Stimulated activated CD8-positive, alpha-beta memory T cell treated with anti-CD3 and anti-CD28 coated beads, Interleukin-12 subunit alpha, Interleukin-12 subunit beta, amount 100 ng/mL, for 4 hours (primary cell): ENCODE measurements at regions not wholly inside any gene's neighbourhood (a gene's known extent, or its start where the extent isn't known, plus 50 kb on each side); places are given as distances from the start of the nearest gene placed in this dataset.
"Not testable (repeated sequence)": the region's sequence is repeated elsewhere in the genome, so short reads cannot be mapped to it uniquely, and the experiment has no call there.

Source experiments
- DNase-seq: peaks from one replicate; pipeline ENCODE4 v3.0.0-alpha.2; 2020; ENCODE audit warnings: low read depth

DNA sequence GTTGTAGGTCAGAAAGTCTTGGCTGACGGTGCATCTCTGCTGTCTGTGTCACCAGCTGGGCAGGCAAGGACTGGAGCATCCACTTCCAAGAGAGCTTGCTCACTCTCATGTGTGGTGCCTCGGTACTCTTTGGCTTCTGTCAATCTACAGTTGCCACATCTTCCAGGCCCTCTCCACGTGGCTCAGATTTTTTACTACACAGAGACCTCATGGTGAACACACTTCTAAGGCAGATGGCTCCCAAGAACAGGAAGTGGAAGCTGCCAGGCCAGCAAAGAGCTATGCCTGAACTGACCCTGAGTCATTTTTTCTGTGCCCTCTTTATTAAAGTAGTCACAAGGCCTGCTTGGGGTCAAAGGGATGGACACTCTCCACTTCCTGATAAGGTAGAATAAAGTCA, 351.5 kb upstream of the AUTS2 start:
- no peak for DNase-seq

DNA sequence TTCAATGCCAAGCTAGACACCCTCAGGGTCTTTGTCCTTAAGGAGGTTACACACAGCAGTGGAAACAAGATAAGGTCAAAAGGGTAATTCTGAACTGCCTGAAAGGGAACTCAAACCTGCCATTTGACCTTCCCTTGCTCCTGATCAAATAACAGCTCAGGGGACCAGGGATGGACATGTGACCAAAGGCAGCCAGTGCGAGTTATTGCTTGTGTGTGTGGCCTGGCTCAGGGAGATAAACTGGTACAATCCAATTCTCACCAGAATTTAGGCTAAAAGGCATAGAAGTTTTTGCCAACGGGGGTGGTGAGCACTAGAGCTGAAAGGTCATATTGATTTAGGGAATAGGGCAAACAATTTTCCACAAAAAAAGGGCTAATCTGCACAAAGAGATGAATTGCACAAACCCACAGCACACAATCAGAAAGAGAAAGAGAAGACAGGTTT, 349.9 kb upstream of the AUTS2 start:
- DNase-seq, result not testable (repeated sequence)

DNA sequence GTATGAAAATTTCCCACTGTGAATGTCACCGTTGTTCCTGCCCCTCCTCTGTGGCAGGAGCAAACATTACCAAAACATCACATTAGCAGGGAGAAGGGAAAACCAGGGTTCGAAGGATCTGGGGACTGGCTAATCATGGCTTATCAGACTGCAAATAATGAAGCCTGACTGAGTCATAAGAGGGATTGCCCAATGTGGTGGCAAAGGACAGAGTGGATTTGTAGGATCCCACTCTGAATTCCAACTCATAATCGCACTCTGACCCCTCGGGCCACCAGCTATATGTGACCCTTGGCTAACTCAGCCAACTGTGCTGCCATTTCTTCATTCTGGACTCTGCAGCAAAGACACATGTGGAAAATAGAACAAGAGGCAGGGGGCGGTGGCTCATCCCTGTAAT, 347.3 kb upstream of the AUTS2 start:
- DNase-seq, result no peak

DNA sequence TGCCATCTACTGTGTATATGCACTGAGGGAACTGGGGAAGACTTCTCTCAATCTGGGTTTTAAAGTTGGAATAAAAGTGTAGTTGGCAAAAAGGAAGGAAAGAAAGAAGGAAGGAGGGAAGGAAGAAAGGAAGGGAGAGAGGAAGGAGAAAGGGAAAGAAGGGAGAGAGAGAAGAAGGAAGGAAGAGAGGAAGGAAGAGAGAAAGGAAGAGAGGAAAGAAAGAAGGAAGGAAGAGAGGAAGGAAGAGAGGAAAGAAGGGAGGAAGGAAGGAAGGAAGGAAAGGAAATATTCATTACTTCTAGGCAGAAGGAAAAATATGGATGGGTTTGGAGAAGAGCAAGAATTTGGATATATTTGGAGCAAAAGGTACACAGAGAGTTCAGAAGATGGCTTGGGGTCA, 343.6 kb upstream of the AUTS2 start:
- DNase-seq, result no peak

DNA sequence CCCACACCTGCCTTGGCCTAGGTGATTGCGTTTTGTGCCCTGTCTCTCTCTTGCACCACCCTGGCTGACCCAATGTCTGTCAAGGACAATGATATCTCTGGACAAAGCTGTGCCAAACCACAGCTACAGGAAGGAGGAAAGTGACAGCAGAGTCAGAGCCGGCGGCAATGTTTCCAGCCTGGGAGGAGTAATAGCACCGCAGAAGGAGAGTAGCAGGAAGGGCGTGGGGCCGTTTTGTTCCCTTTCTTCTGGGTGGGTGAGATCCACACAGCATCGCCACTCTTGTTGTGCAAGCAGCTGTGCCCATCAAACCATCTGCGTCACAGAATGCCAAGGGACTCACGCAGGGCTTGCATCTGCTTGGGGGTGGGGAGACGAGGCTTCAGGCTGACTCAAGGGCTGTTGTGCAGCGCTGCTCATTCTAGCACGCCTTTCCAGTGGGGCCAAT, 341.6 kb upstream of the AUTS2 start:
- no peak for DNase-seq

DNA sequence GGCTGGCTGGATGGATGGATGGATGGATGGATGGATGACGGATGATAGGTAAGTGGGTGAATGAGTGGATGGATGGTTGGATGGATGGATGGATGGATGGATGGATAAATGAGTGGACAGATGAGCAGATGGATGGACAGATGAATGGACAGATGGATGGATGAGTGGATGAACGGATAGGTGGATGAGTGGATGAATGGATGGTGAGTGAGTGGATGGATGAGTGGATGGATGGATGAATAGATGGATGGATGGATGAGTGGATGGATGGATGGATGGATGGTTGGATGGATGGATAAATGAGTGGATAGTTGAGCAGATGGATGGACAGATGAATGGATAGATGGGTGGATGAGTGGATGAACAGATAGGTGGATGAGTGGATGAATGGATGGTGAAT, 340.7 kb upstream of the AUTS2 start:
- DNase-seq, result no peak

DNA sequence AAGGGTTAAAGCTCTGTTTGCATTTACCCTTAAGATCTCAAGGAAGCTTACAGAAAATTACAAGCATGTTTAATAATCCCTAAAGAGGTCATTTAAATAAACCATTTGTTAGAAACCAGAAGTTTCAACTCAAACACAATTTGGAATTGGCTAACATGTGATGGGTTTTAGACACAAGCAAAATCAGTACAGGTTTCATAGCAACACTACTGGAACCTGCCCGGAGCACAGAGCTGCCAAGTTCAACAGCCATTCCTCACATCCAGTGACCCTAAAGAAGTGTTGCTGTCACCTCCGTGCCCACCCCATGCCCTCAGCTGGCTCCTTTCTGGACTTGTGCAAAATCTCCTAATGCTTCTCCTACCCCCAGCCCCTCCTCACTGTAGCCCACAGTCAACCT, 338.8 kb upstream of the AUTS2 start:
- DNase-seq, result no peak

DNA sequence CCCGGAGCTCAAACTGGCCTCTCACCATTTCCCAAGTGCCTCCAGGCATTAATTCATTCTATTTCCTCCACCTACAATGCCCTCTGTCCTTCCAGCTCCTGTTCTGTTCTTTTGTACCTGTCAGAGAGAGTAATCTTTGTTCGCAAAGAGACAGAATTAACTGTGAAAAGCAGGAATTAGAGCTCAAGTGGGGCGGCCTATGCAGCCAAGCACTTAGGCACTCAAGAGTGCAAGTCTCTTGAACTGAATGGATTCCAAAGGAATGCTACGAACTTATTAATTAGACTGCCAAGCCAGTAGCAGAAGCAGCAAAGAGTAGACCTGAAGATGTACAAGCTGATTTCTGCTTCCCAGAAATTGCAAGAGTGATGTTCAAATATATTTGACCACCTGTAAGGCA, 338.3 kb upstream of the AUTS2 start:
- no peak for DNase-seq

DNA sequence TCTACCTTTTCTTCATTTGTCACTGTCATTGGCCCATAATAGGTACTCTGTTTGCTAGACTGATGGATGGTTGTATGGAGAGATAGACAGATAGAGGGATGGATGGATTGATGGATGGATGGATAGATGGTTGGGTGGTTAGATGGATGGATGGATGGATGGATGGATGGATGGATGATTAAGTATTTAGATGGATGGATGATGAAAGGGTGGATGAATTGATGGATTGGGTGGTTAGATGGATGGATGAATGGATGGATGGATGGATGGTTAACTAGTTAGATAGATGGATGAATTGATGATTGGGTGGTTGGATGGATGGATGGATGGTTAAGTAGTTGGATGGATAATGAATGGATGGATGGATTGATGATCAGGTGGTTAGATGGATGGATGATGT, 334.7 kb upstream of the AUTS2 start:
- DNase-seq, result no peak

DNA sequence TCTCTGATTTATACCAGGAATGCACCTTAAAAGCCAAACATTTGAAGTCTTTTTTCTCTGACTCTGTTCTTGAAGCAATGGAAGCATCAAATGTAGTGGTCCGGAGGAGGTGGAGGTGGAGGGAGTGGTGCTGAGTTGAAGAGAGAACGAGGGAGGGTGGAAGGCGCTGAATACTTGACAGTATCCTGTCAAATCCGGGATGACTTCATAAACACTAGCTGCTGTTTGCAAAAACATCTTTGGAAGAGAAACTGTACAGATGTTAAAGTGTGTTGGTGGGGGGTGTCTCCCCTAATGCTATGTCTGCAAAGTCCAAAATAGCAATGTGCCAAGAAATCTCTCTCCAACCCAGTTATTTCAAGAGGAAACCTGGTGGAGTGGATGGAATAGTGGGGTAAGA, 328.5 kb upstream of the AUTS2 start:
- no peak for DNase-seq

DNA sequence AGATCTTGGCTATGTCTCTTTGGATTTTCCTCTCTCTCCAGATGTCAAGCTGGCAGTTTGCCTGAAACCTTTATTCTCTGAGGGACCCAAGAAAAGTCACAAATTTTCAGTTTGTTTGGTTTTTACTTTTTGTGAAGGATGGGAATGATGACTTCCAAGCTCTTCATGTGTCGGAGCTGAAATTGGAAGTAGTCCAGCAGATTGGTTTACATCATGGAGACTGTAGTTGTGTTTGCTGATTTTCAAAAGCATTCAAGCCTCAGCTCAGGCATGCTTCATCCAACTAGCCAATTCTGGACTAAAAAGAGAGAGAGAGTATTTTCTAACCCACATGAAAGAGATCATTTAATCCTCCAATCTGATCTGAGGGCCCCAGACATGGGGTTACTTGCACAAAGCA, 326.2 kb upstream of the AUTS2 start:
- DNase-seq, result no peak

DNA sequence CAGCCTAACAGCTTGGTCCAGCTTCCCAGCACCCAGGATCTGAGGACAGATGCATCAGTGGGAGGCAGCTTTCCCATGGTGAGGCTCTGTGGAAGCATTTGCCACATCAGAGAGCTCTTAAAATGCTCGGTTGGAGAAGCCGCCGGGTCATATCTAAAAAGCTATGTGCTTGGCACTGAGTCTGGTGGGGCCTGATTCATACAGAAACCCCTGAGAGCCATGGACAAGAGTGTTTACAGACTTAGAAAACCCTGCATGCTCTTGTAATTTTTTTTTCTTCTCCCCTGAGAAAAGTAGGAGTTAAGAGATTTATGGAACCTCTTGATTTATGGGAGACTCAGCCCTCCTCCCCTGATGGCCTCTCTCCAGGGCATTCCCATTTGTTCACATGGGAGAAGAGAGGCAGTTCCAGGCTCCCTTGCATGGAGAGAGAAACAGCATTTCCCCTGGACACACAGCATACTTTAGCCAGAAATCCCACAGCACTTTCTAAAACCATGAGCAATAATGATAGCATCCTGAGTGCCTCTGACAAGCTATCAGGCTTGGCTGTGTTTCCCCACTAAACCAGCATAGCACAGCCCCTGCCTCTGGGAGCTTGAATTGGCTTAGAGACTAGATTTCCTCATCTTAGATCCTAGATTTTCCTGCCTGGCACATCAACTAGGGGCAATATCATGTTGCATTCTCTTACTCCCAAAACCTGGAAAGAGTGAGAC, 322.1 kb upstream of the AUTS2 start:
- DNase-seq, result no peak

DNA sequence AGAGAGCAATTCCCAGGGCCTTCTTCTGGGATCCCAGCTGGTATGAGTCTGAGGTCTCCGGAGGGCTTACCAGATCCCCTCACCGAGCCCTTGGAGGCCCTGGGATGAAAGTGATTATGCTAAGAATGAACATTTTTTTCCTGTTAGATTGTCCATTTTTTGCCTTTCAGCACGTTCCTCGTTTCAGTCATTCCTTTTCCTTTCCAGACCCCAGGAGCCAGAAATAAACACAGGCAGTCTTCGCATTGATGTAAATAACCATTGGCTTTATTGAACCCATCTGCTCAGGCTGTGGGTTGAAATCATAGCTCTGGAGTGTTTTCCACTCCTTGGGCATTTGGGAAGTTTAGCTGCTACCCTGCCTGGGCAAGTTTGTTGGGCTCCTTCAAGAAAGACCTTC, 320.9 kb upstream of the AUTS2 start:
- no peak for DNase-seq

DNA sequence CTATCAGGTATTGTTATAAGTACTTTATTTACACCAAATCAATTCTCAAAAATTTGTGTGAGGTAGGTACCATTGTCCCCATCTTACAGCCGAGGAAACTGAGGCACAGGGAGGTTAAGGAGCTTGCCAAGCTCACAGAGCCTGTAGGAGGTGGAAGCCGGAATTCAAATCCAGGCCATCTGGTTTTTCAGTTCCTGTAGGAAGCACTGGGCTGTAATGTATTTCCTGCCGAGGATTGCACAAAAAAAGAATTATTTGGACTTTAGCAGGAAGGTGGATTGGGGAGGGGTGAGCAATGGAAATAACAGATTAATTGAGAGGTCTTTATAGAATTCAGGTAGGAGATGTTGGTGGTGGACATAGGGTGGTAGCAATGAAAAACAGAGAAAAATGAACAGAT, 315.3 kb upstream of the AUTS2 start:
- DNase-seq, result no peak

DNA sequence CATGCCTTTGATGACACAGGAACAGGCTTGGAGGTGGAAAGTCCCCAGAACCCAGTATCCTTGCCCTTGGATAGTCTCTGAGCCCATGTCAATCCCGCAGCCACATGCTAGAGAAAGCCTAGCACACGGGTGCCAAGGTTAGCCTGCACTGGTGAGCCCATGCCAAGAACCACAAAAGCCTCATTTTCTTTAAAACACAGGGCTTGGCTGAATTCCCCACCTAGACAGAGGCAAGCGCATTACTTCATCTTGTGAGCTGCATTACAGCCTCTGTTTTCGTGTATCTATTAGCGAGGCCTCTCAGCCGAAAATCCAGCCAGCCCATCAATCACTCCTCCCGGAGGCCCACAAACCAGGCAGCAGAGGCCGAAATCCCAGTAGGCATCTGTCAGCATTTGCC, 314.9 kb upstream of the AUTS2 start:
- no peak for DNase-seq

DNA sequence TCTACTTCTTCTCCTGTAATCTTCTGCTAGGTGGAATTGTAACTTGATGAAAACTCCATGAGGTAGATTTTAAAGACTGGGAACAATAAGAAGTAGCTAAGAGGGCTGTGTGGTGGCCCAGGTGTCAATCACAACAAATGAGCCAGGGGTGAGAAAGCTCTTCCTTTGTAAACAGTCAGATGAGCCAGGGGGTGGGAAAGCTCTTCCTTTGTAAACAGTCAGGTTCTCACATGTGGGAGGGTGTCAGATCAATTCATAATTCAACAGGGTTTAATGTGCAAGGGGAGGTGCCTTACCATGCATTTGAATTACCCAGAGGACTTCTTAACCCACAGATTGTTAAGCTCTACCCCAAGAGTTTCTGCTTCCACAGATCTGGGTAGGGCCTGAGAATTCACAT, 312.4 kb upstream of the AUTS2 start:
- DNase-seq, result no peak

DNA sequence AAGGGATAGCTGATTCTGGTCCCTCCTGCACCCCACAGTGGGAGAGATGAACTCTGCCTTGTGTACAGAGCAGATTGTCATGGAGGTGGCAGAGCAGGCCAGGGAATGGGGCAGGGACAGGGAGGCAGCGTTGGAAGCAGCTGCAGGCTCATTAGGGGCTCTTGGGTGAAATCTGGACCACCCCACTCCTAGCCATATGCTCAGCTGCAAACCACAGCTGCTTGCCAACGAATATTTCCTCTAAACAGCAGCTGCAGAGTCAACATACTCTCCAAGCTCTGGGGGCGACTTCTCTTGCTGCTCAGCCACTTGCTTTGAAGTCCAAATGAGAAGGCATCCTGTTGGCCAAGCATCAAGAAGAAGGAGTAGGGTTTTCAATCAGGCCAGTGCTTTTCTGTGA, 302.3 kb upstream of the AUTS2 start:
- DNase-seq, result no peak

DNA sequence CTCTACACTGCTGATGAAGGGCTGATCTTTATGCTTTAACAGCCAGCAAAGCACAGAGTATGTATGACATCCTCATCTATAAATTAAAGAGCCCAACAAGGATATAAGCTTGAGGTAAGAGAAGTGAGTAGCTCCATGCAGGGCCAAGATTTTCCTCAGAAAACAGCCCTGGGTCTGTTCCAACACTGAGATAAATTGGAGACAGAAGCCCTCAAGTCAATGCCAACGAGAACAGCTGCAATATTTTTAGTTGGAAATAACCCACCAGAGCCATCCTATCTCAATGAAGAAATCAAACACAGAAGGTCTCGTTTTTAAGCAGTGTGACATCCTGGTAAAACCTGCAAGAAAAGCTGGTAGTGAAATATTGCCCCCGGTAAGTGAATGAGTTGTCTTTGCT, 297.0 kb upstream of the AUTS2 start:
- no peak for DNase-seq

DNA sequence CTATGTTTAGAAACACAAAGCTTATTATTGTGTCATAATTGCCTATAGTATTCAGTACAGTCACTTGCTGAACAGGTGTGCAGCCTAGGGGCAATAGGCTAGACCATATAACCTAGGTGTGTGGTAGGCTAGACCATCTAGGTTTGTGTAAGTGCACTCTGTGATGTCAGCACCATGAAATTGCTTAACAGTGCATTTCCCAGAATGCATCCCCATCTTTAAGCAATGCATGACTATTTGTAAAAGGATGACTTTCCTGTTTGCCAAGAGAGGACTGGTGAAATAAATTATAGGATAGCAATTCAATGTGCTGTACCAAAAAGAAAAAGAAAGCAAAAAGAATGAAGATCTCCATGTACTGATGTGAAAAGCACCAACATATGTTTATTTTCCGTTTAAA, 288.7 kb upstream of the AUTS2 start:
- DNase-seq, result no peak

DNA sequence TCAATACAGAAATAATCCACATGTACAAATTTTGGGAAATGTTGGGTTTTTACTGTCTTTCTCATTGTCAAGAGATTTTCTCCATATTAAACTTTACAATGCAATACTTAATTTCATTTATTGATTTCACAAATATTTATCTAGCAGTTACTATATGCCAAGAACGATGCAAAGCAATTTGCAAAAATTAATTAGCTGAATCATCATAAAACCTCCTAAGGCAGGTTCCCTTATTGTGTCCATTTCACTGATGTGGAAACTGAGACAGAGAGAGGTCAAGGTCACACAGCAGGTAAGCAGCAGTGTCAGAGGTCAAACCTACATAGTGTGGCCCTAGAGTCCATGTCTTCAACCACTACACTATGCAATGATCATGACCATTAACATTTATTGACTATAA, 286.8 kb upstream of the AUTS2 start:
- DNase-seq, result no peak

DNA sequence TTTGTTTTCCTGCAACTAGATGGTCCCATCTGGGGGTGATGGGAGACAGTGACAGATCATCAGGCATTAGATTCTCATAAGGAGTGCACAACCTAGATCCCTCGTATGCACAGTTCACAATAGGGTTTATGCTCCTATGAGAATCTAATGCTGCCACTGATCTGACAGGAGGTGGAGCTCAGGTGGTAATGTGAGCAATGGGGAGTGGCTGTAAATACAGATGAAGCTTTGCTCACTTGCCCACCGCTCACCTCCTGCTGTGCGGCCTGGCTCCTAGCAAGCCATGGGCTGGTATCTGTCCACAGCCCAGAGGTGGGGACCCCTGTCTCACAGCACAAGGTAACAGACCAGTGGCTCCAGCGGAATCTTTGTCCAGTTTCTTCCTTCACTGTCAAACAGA, 284.4 kb upstream of the AUTS2 start:
- DNase-seq, result not testable (repeated sequence)

DNA sequence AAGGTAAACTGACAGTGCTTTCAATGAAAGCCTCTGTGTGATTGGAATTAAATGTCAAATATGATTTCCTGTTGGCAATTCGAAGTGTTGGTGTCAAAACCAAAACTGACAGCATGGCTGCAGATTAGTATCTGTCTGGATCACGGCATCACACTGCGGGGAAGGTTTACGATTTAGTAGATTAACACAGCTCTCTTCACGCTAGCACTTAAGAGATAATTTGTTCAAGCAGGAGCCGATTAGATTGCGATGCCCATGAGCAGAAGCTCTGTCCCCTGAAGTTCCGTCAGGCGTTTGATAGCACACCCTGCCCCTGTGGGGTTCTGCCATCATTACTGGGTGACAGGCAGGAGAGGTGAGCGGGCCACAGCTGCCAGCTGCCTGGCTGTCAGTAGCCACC, 279.5 kb upstream of the AUTS2 start:
- no peak for DNase-seq

DNA sequence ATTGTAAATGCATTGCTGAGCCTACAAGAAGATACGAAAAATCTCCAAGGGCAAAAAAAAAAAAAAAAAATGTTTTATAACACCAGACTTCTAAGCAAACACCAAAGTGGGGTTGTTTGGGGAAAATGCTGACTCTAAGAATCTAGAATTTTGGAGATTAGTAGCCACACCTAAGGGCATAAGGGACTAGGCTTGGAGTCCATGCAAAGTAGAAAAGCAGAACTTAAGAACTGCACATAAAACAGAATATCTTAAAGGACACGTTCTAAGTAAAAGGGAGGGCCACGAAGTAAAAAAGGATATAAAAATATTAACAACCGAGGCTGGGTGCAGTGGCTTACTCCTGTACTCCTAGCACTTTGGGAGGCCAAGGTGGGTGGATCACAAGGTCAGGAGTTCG, 269.8 kb upstream of the AUTS2 start:
- no peak for DNase-seq

DNA sequence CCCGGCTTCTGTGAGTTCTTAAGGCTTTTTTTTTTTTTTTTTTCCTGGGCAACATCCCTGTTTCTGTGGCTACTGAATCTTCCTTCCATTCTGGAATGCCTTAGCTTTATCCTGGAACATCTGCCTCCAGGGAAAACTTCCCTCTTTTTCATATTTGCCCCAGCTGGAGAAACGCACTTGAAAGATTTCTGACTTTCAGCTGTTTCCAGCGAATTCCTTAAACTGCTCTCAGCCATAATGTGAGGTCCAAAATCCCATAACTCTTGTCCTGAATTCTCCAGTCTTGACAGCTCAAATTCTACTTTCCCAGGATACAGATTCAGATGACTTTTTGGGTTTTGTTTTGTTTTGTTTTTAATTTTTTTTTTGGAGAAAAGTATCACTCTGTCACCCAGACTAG, 263.6 kb upstream of the AUTS2 start:
- DNase-seq, result no peak

DNA sequence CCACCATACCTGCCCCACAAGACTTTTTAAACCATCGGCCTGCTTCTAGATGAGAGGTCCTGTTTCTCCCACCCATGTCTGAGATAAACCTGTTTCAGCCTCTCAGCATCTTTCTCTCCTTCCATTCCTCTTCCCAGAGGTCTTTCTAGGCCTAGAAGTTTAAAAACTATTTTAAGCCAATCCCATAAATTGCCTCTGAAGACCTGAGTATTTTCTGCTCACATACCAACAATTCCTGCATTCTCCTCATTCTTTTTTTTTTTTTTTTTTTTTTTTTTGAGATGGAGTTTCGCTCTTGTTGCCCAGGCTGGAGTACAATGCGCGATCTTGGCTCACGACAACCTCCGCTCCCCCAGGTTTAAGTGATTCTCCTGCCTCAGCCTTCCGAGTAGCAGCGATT, 262.9 kb upstream of the AUTS2 start:
- DNase-seq, result no peak
